RWPE2 (cell line): ENCODE measurements at regions not wholly inside any gene's neighbourhood (a gene's known extent, or its start where the extent isn't known, plus 50 kb on each side); places are given as distances from the start of the nearest gene placed in this dataset.

Experiments used
- ATAC-seq: fragments of 200-7000 bp; cut with Tn5 transposase; 3 replicates; pipeline ENCODE4 v1.9.1; 2021; ENCODE audit warnings: low read depth
- DNase-seq: peaks from one replicate; pipeline ENCODE4 v3.0.0-alpha.2; 2020; ENCODE audit warnings: low spot score
- H3K27ac ChIP-seq: fragments of 450-650 bp; 2 replicates; pipeline ENCODE4 v1.5.1; 2017; ENCODE audit warnings: mild to moderate bottlenecking; ENCODE audit not compliant: poor library complexity, severe bottlenecking
- H3K27me3 ChIP-seq: fragments of 250-450 bp; sonication (Bioruptor Pico); 2 replicates; pipeline ENCODE4 v1.5.1; 2021; ENCODE audit warnings: mild to moderate bottlenecking, moderate library complexity; ENCODE audit not compliant: insufficient read depth, poor library complexity, severe bottlenecking
- H3K36me3 ChIP-seq: fragments of 250-450 bp; sonication (Bioruptor Pico); 2 replicates; pipeline ENCODE4 v1.5.1; 2020; ENCODE audit warnings: low read depth, mild to moderate bottlenecking, moderate library complexity
- H3K4me1 ChIP-seq: fragments of 250-450 bp; sonication (Bioruptor Pico); 2 replicates; pipeline ENCODE4 v1.5.1; 2021; ENCODE audit warnings: mild to moderate bottlenecking, moderate library complexity; ENCODE audit not compliant: insufficient read depth, poor library complexity, severe bottlenecking
- H3K4me3 ChIP-seq: fragments of 250-450 bp; sonication (Bioruptor Pico); 2 replicates; pipeline ENCODE4 v1.5.1; 2021; ENCODE audit warnings: mild to moderate bottlenecking, moderate library complexity; ENCODE audit not compliant: severe bottlenecking
- H3K9me3 ChIP-seq: fragments of 250-450 bp; sonication (Bioruptor Pico); 2 replicates; pipeline ENCODE4 v1.5.1; 2021; ENCODE audit warnings: mild to moderate bottlenecking, moderate library complexity; ENCODE audit not compliant: severe bottlenecking
- TF ChIP-seq, protein P1 (sequence below): fragments of 450-650 bp; IDR thresholded peaks from one replicate; pipeline ENCODE4 v1.5.1; 2017; ENCODE audit warnings: mild to moderate bottlenecking, moderate library complexity; ENCODE audit not compliant: poor library complexity, severe bottlenecking

DNA sequence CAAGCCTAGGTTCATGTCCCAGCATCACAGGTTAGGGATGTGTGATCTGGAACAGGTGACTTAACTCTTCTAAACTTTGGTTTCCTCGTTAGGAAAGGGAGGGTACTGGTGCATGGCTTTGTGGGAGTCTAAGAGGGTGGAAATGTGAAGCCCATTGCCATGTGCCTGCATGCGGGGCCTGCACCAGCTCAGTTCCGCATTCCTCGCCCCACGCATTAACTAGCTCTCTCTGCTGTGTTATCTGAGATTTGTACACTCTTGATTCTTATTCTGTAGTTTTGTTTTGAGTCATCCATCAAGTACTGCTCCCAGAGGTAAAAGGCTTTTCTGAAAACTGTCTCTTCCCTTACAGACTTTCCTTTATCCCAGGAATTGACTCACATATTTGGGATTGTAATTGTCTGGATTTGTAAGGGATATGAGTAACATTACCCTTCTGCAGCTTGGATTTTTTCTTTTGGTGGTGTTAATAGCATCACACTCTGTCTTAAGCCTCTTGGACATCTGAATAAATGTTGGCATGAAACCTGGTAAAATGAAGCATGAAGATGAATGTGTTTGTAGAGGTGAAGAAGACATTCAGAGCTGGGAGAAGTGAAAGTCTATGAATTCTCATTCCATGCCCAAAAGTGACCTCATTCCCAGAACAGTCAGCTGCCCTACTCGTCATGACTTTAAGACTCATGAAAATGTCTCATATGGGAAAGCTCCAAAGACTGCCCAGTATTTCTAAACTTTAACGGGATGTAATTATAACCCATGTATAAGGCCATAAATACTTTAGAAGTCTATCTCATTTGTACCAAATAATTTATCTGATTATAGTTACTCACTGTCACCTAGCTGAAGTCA, 357.3 kb downstream of the FOXA2 start:
- Histone ChIP-seq H3K27me3 (peaks cover 24% of the 10 kb centered on the region), H3K4me3 (no peak overlapping the region), H3K4me1 (no peaks in the 10 kb centered on the region), H3K36me3 (no peaks in the 10 kb centered on the region), H3K27ac (no peak overlapping the region), H3K9me3 (no peaks in the 10 kb centered on the region)
- no peak for DNase-seq
- TF ChIP-seq, protein P1, sequence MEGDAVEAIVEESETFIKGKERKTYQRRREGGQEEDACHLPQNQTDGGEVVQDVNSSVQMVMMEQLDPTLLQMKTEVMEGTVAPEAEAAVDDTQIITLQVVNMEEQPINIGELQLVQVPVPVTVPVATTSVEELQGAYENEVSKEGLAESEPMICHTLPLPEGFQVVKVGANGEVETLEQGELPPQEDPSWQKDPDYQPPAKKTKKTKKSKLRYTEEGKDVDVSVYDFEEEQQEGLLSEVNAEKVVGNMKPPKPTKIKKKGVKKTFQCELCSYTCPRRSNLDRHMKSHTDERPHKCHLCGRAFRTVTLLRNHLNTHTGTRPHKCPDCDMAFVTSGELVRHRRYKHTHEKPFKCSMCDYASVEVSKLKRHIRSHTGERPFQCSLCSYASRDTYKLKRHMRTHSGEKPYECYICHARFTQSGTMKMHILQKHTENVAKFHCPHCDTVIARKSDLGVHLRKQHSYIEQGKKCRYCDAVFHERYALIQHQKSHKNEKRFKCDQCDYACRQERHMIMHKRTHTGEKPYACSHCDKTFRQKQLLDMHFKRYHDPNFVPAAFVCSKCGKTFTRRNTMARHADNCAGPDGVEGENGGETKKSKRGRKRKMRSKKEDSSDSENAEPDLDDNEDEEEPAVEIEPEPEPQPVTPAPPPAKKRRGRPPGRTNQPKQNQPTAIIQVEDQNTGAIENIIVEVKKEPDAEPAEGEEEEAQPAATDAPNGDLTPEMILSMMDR, result no peak
- ATAC-seq, result no peak

DNA sequence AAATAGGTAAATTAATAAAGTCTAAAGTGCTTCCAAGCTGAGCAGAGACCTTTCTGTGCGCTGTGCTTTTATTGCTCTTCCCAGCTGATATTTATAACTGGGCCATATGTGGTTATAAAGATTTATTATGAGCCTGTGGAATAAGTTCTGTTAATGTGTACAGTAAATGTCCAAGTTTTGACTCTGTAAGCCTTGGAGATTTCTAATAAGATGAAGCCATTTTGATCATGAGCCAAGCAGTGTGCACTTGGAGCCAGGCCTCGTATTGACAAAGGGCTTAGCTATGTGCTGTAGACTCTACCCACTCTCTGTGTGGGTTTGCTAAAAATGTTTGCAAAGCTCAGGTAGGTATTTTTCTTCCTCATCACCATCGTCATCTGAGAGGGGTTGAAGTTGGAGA, 361.1 kb downstream of the FOXA2 start:
- no peaks in the 10 kb centered on the region for H3K36me3 ChIP-seq
- DNase-seq (no peak), ATAC-seq (no peak; the same call in 2 of the 3 replicates)

DNA sequence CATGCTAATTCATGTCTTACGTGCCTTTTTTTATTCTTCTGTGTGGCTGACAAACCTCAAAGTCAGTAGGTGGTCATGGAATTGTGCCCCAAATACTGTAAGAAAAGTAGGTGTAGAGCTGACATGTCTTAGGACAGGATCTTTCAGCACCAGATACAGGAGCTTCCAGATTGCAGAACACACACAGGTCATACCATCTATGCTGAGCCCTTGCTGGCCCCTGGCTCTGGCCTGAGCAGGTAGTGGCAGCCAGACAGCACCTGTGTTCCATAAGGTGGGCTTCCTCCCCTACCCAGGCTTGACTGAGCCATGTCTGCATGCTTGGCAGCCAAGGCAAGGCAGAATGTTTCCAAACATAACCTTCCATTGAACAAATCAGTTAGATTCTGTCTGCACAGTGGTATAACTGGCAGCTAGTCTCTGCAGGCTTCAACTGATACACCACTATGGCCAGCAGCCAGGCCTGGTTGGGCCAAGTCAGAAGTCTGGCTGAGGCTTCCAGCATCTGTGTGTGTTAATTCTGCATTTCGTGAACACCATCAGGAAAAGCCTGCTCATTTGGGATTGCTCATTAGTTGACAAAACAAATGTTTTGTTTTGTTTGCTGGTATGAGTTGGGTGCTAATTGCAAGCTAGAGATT, 366.5 kb downstream of the FOXA2 start:
- TF ChIP-seq, protein P1, result no peak
- Histone ChIP-seq H3K4me1 (no peaks in the 10 kb centered on the region), H3K36me3 (no peaks in the 10 kb centered on the region), H3K9me3 (no peaks in the 10 kb centered on the region), H3K27ac (no peak overlapping the region), H3K27me3 (peaks cover 95% of the 10 kb centered on the region), H3K4me3 (no peak overlapping the region)
- DNase-seq (no peak), ATAC-seq (peak; percentile 33; the same call in 2 of the 3 replicates)

More for the DNA sequence above, 361.1 kb downstream of the FOXA2 start:
- Histone ChIP-seq H3K4me3 (no peak overlapping the region), H3K4me1 (no peaks in the 10 kb centered on the region), H3K27me3 (peaks cover 55% of the 10 kb centered on the region), H3K27ac (no peak overlapping the region), H3K9me3 (no peaks in the 10 kb centered on the region)
- TF ChIP-seq, protein P1, result no peak

DNA sequence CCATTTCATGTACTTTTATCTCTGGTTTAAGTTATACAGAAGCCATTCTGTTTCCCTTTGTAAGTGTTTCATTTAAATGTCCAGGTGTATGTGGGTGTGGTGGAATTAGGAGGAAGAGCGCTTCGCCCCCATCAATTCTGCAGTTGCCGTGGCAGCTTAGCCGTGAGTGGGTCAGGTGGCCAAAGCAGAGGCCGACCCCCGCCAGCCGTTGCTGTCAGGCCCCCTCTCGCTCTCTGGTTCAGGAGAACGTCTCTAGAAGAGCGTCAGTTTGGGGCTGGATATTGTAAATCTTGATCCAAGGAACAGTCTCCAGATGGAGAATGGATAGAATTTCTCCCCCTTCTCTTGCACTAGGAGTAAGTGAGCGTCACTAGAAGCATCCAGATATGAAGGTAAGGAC, 367.4 kb downstream of the FOXA2 start:
- TF ChIP-seq, protein P1, result no peak
- Histone ChIP-seq H3K27me3 (peaks cover 97% of the 10 kb centered on the region), H3K27ac (no peak overlapping the region), H3K4me3 (no peak overlapping the region), H3K36me3 (no peaks in the 10 kb centered on the region), H3K4me1 (no peaks in the 10 kb centered on the region), H3K9me3 (no peaks in the 10 kb centered on the region)
- ATAC-seq (no peak), DNase-seq (no peak)
